GM11168 (cell line): ENCODE measurements at regions not wholly inside any gene's neighbourhood (a gene's known extent, or its start where the extent isn't known, plus 50 kb on each side); places are given as distances from the start of the nearest gene placed in this dataset.

ENCODE experiments used
- in situ Hi-C: fragments of 300-500 bp; cut with MboI; formaldehyde crosslinking; loops from one replicate; pipeline ENCODE4 v1.12.0; 2022; ENCODE audit warnings: low sequenced_read_pairs; ENCODE audit not compliant: unreplicated experiment

- in situ Hi-C loops, result no loop called here
These were observed 606.9 kb downstream of the PCDH7 start for GRCh38 chr4:31327031-31327430.

- in situ Hi-C loops, result no loop called here
These were observed 608.8 kb downstream of the PCDH7 start for GRCh38 chr4:31328932-31329331.

GRCh38 chr4:31334086-31334910 is 614.1 kb downstream of the PCDH7 start:
- in situ Hi-C loops, result no loop called here

GRCh38 chr4:31338000-31338399 is 617.8 kb downstream of the PCDH7 start:
- in situ Hi-C loops, result no loop called here

- in situ Hi-C loops, result no loop called here
These were observed 621.6 kb downstream of the PCDH7 start for GRCh38 chr4:31341601-31342359.

- in situ Hi-C loops, result no loop called here
These were observed 622.9 kb downstream of the PCDH7 start for GRCh38 chr4:31343061-31343460.

GRCh38 chr4:31349907-31350306 is 629.7 kb downstream of the PCDH7 start:
- in situ Hi-C loops, result no loop called here

- in situ Hi-C loops, result no loop called here
These were observed 631.5 kb downstream of the PCDH7 start for GRCh38 chr4:31351695-31352094.

GRCh38 chr4:31356839-31357238 is 636.7 kb downstream of the PCDH7 start:
- in situ Hi-C loops, result no loop called here

GRCh38 chr4:31360786-31361185 is 640.6 kb downstream of the PCDH7 start:
- in situ Hi-C loops, result no loop called here

- in situ Hi-C loops, result no loop called here
These were observed 642.6 kb downstream of the PCDH7 start for GRCh38 chr4:31362756-31363155.

GRCh38 chr4:31365006-31365690 is 645.0 kb downstream of the PCDH7 start:
- in situ Hi-C loops, result no loop called here

- in situ Hi-C loops, result no loop called here
These were observed 645.9 kb downstream of the PCDH7 start for GRCh38 chr4:31366041-31366440.

- in situ Hi-C loops, result no loop called here
These were observed 650.8 kb downstream of the PCDH7 start for GRCh38 chr4:31370866-31371465.

GRCh38 chr4:31374256-31374960 is 654.2 kb downstream of the PCDH7 start:
- in situ Hi-C loops, result no loop called here

GRCh38 chr4:31375936-31376335 is 655.8 kb downstream of the PCDH7 start:
- in situ Hi-C loops, result no loop called here

- in situ Hi-C loops, result no loop called here
These were observed 659.2 kb downstream of the PCDH7 start for GRCh38 chr4:31379364-31379763.

- in situ Hi-C loops, result no loop called here
These were observed 663.6 kb downstream of the PCDH7 start for GRCh38 chr4:31383767-31384166.

- in situ Hi-C loops, result no loop called here
These were observed 670.7 kb downstream of the PCDH7 start for GRCh38 chr4:31390849-31391248.

- in situ Hi-C loops, result no loop called here
These were observed 671.8 kb downstream of the PCDH7 start for GRCh38 chr4:31391976-31392375.
